Pancreas (tissue), 10 donors: ENCODE measurements at regions not wholly inside any gene's neighbourhood (a gene's known extent, or its start where the extent isn't known, plus 50 kb on each side); places are given as distances from the start of the nearest gene placed in this dataset.

ENCODE experiments used
- ATAC-seq, 4 donors: fragments of 200-7000 bp; cut with Tn5 transposase; one replicate each; pipeline versions ENCODE4 v1.8.0 to v1.9.1; 2020; ENCODE audit warnings: mild to moderate bottlenecking in 4 of 4, moderate library complexity in 4 of 4
- DNase-seq, 6 donors: peaks; one replicate each; pipeline ENCODE4 v3.0.0-alpha.2; 2020
- FAIRE-seq: peaks from 2 replicates; lab custom pipeline; 2012; peaks lifted over from hg19 to GRCh38; lab: Jason Lieb, UNC
- H3K27ac ChIP-seq, 4 donors: fragments of 200-600 bp; sonication (generic); 1 replicate in 3 of 4; 2 replicates in 1 of 4; pipeline versions ENCODE4 v1.5.0 to v1.8.0; 2020
- H3K27me3 ChIP-seq, 4 donors: fragments of 200-600 bp; one replicate each; pipeline ENCODE4 v1.8.0; 2021
- H3K36me3 ChIP-seq, 3 donors: fragments of 200-600 bp; sonication (generic) in 1 of 3; one replicate each; pipeline versions ENCODE4 v1.5.0 to v1.8.0; 2020 to 2021
- H3K4me1 ChIP-seq, 3 donors: fragments of 200-600 bp; one replicate each; pipeline ENCODE4 v1.8.0; 2021
- H3K4me3 ChIP-seq, 4 donors: fragments of 200-600 bp; sonication (generic) in 2 of 4; one replicate each; pipeline versions ENCODE4 v1.5.0 to v1.8.0; 2020 to 2021
- H3K9me3 ChIP-seq, 4 donors: fragments of 200-600 bp; one replicate each; pipeline ENCODE4 v1.8.0; 2021
- CTCF ChIP-seq, 4 donors: fragments of 200-600 bp; sonication (generic) in 3 of 4; IDR thresholded peaks; one replicate each; pipeline versions ENCODE4 v1.5.0 to v1.8.0; 2021; ENCODE audit warnings: antibody characterized with exemption in 4 of 4
- WGBS, 2 donors: extraction: QIAGEN DNeasy Blood & Tissue Kit; methylation state at CpG; one replicate each; pipeline ENCODE4 v1.1.7; 2013; 5-methylcytosine and 5-hydroxymethylcytosine counted together
- intact Hi-C, 3 donors: fragments of 100-400 bp; cut with DNase I; formaldehyde crosslinking; loops; one replicate each; pipeline versions ENCODE4 v1.11.1 to v1.14.2; 2022
- donor health status: healthy with polysubstance abuse.
- donor health status: DM: no; HTN: no; CAD: no; lungs with moderate emphysema.
- donor health status: DM: no; HTN: no; CAD: no.
- donor health status: control.
- donor health status: control.
- donor health status: Bipolar disorder and iron deficiency.
- donor health status: DM: yes; HTN: yes; CAD: no.
- donor health status: DM: no; HTN: no; CAD: no.
- donor health status: DM: no; HTN: no; CAD: no.
- donor health status: DM: yes; HTN: yes; CAD: no.

- Histone ChIP-seq H3K4me1 (peaks cover 0 to 4% (median 0%) of the 10 kb centered on the region in 3 donors), H3K27ac (no peak overlapping the region), H3K4me3 (no peak overlapping the region), H3K36me3 (no peaks in the 10 kb centered on the region), H3K27me3 (no peaks in the 10 kb centered on the region), H3K9me3 (no peaks in the 10 kb centered on the region)
- intact Hi-C loops = no loop called here
- no peak for DNase-seq
- FAIRE-seq = no peak
- TF ChIP-seq CTCF (IDR thresholded peaks at IDR 0.05) = no peak
- no peak for ATAC-seq
Measured at GRCh38 chr10:60717852-60718251, 60.4 kb upstream of the CDK1 start.

GRCh38 chr10:60714233-60714632 is 64.0 kb upstream of the CDK1 start:
- Histone ChIP-seq H3K27ac (no peak overlapping the region), H3K27me3 (no peaks in the 10 kb centered on the region), H3K36me3 (no peaks in the 10 kb centered on the region), H3K9me3 (no peaks in the 10 kb centered on the region), H3K4me1 (no peaks in the 10 kb centered on the region), H3K4me3 (no peak overlapping the region)
- DNase-seq = no peak
- FAIRE-seq = no peak
- TF ChIP-seq CTCF (IDR thresholded peaks at IDR 0.05) = no peak
- intact Hi-C loops = no loop called here
- ATAC-seq = no peak
- 62 to 88% methylated on average over 2 of the region's 2 CpGs for WGBS, 2 donors

- no peaks in the 10 kb centered on the region for H3K4me1 ChIP-seq
- FAIRE-seq (no peak), DNase-seq (no peak), ATAC-seq (no peak)
- H3K27ac ChIP-seq = no peak overlapping the region
- no peak for TF ChIP-seq CTCF (IDR thresholded peaks at IDR 0.05)
- no peaks in the 10 kb centered on the region for H3K36me3 ChIP-seq
- H3K9me3 ChIP-seq = no peaks in the 10 kb centered on the region
- 90 to 96% methylated on average over 2 of the region's 2 CpGs for WGBS, 2 donors
- intact Hi-C loops = no loop called here
- no peak overlapping the region for H3K4me3 ChIP-seq
- no peaks in the 10 kb centered on the region for H3K27me3 ChIP-seq
Measured at GRCh38 chr10:60711496-60711895, 66.8 kb upstream of the CDK1 start.

GRCh38 chr10:60710041-60710440 is 68.2 kb upstream of the CDK1 start:
- no peak overlapping the region for H3K27ac ChIP-seq
- TF ChIP-seq CTCF (IDR thresholded peaks at IDR 0.05) = no peak
- no peaks in the 10 kb centered on the region for H3K36me3 ChIP-seq
- ATAC-seq = no peak
- H3K4me1 ChIP-seq = no peaks in the 10 kb centered on the region
- no peak for FAIRE-seq
- intact Hi-C loops = no loop called here
- DNase-seq = no peak
- H3K4me3 ChIP-seq = no peak overlapping the region
- H3K27me3 ChIP-seq = no peaks in the 10 kb centered on the region
- 95 to 97% methylated on average over 1 of the region's 1 CpG for WGBS, 2 donors
- H3K9me3 ChIP-seq = no peaks in the 10 kb centered on the region

- no peak for TF ChIP-seq CTCF (IDR thresholded peaks at IDR 0.05)
- 0 to 50% methylated on average over 1 of the region's 1 CpG for WGBS, 2 donors
- Histone ChIP-seq H3K36me3 (no peaks in the 10 kb centered on the region), H3K4me1 (no peaks in the 10 kb centered on the region), H3K4me3 (no peak overlapping the region), H3K9me3 (no peaks in the 10 kb centered on the region), H3K27ac (no peak overlapping the region), H3K27me3 (no peaks in the 10 kb centered on the region)
- no peak for FAIRE-seq
- intact Hi-C loops = no loop called here
- no peak for ATAC-seq
- no peak for DNase-seq
Measured at GRCh38 chr10:60708666-60709065, 69.6 kb upstream of the CDK1 start.
